ENCODE measurements at regions not wholly inside any gene's neighbourhood (a gene's known extent, or its start where the extent isn't known, plus 50 kb on each side); places are given as distances from the start of the nearest gene placed in this dataset.

GRCh38 chr7:46791188-46791587, 790.7 kb downstream of the TNS3 start:
- TF ChIP-seq CTCF (IDR thresholded peaks at IDR 0.05; ENCODE audit: insufficient read depth, low read depth, low read length) (no peak), EZH2 (IDR thresholded peaks at IDR 0.05; ENCODE audit: insufficient read depth, low read length) (no peak)
- no peak overlapping the region for H3K9ac ChIP-seq (ENCODE audit: low read length)
- H3K4me2 ChIP-seq (ENCODE audit: low read length): no peak overlapping the region
- H3K36me3 Mint-ChIP-seq (ENCODE audit: low read depth, unreplicated experiment): no peaks in the 10 kb centered on the region
- no peak overlapping the region for H3K4me3 ChIP-seq (ENCODE audit: insufficient read depth, low read depth, low read length)
- H3K79me2 ChIP-seq (ENCODE audit: insufficient read depth, low read length): no peaks in the 10 kb centered on the region
- H3K27me3 Mint-ChIP-seq (ENCODE audit: low read depth, unreplicated experiment): no peaks in the 10 kb centered on the region
- H3K9me3 ChIP-seq (ENCODE audit: insufficient read depth, low read depth, low read length): no peaks in the 10 kb centered on the region
- no peak overlapping the region for H3K4me3 Mint-ChIP-seq (ENCODE audit: unreplicated experiment)
- no peak overlapping the region for H3K27ac ChIP-seq (ENCODE audit: low read depth, low read length)
- H3K27ac Mint-ChIP-seq (ENCODE audit: unreplicated experiment): no peak overlapping the region
- H3K4me1 ChIP-seq (ENCODE audit: insufficient read depth, low read length): no peaks in the 10 kb centered on the region
- H3K36me3 ChIP-seq (ENCODE audit: insufficient read depth, low read length): no peaks in the 10 kb centered on the region
- H3K4me1 Mint-ChIP-seq (ENCODE audit: low read depth, unreplicated experiment): peaks cover under 1% of the 10 kb centered on the region
- no peaks in the 10 kb centered on the region for H4K20me1 ChIP-seq (ENCODE audit: insufficient read depth, low read length)
- DNase-seq (ENCODE audit: low read depth) (no peak), FAIRE-seq (no peak)
- H2AFZ ChIP-seq (ENCODE audit: low read depth, low read length): no peak overlapping the region
- no peaks in the 10 kb centered on the region for H3K27me3 ChIP-seq (ENCODE audit: insufficient read depth, low read length)
- H3K9me3 Mint-ChIP-seq (ENCODE audit: unreplicated experiment): no peaks in the 10 kb centered on the region

- H3K27me3 ChIP-seq (ENCODE audit: insufficient read depth, low read length): no peaks in the 10 kb centered on the region
- no peaks in the 10 kb centered on the region for H4K20me1 ChIP-seq (ENCODE audit: insufficient read depth, low read length)
- H3K27ac ChIP-seq (ENCODE audit: low read depth, low read length): no peak overlapping the region
- TF ChIP-seq EZH2 (IDR thresholded peaks at IDR 0.05; ENCODE audit: insufficient read depth, low read length) (no peak), CTCF (IDR thresholded peaks at IDR 0.05; ENCODE audit: insufficient read depth, low read depth, low read length) (no peak)
- peaks cover 10% of the 10 kb centered on the region for H3K4me1 Mint-ChIP-seq (ENCODE audit: low read depth, unreplicated experiment)
- no peak overlapping the region for H2AFZ ChIP-seq (ENCODE audit: low read depth, low read length)
- no peak for DNase-seq (ENCODE audit: low read depth)
- no peak overlapping the region for H3K27ac Mint-ChIP-seq (ENCODE audit: unreplicated experiment)
- no peaks in the 10 kb centered on the region for H3K36me3 Mint-ChIP-seq (ENCODE audit: low read depth, unreplicated experiment)
- H3K79me2 ChIP-seq (ENCODE audit: insufficient read depth, low read length): no peaks in the 10 kb centered on the region
- H3K27me3 Mint-ChIP-seq (ENCODE audit: low read depth, unreplicated experiment): no peaks in the 10 kb centered on the region
- H3K9ac ChIP-seq (ENCODE audit: low read length): no peak overlapping the region
- no peak overlapping the region for H3K4me2 ChIP-seq (ENCODE audit: low read length)
- no peak for FAIRE-seq
- H3K4me1 ChIP-seq (ENCODE audit: insufficient read depth, low read length): no peaks in the 10 kb centered on the region
- no peaks in the 10 kb centered on the region for H3K9me3 Mint-ChIP-seq (ENCODE audit: unreplicated experiment)
- no peak overlapping the region for H3K4me3 Mint-ChIP-seq (ENCODE audit: unreplicated experiment)
- H3K36me3 ChIP-seq (ENCODE audit: insufficient read depth, low read length): no peaks in the 10 kb centered on the region
- H3K9me3 ChIP-seq (ENCODE audit: insufficient read depth, low read depth, low read length): no peaks in the 10 kb centered on the region
- H3K4me3 ChIP-seq (ENCODE audit: insufficient read depth, low read depth, low read length): no peak overlapping the region
Observed at GRCh38 chr7:46786995-46787394, 794.9 kb downstream of the TNS3 start.

- no peaks in the 10 kb centered on the region for H3K36me3 Mint-ChIP-seq (ENCODE audit: low read depth, unreplicated experiment)
- DNase-seq (ENCODE audit: low read depth): peak; percentile 80
Observed at GRCh38 chr7:46786221-46786954, 795.5 kb downstream of the TNS3 start.

More at GRCh38 chr7:46786221-46786954, 795.5 kb downstream of the TNS3 start:
- no peaks in the 10 kb centered on the region for H3K27me3 Mint-ChIP-seq (ENCODE audit: low read depth, unreplicated experiment)
- no peaks in the 10 kb centered on the region for H3K79me2 ChIP-seq (ENCODE audit: insufficient read depth, low read length)
- H3K9me3 ChIP-seq (ENCODE audit: insufficient read depth, low read depth, low read length): no peaks in the 10 kb centered on the region
- no peaks in the 10 kb centered on the region for H3K36me3 ChIP-seq (ENCODE audit: insufficient read depth, low read length)
- no peaks in the 10 kb centered on the region for H3K27me3 ChIP-seq (ENCODE audit: insufficient read depth, low read length)
- peak; percentile 37 for FAIRE-seq
- H4K20me1 ChIP-seq (ENCODE audit: insufficient read depth, low read length): no peaks in the 10 kb centered on the region
- no peaks in the 10 kb centered on the region for H3K9me3 Mint-ChIP-seq (ENCODE audit: unreplicated experiment)
- H3K4me3 Mint-ChIP-seq (ENCODE audit: unreplicated experiment): no peak overlapping the region
- no peak for TF ChIP-seq CTCF (IDR thresholded peaks at IDR 0.05; ENCODE audit: insufficient read depth, low read depth, low read length)
- TF ChIP-seq EZH2 (IDR thresholded peaks at IDR 0.05; ENCODE audit: insufficient read depth, low read length): no peak
- H3K27ac Mint-ChIP-seq (ENCODE audit: unreplicated experiment): no peak overlapping the region
- H3K9ac ChIP-seq (ENCODE audit: low read length): no peak overlapping the region
- peaks cover 10% of the 10 kb centered on the region for H3K4me1 Mint-ChIP-seq (ENCODE audit: low read depth, unreplicated experiment)
- H3K4me2 ChIP-seq (ENCODE audit: low read length): peak overlapping the region; percentile 2
- no peak overlapping the region for H2AFZ ChIP-seq (ENCODE audit: low read depth, low read length)
- H3K27ac ChIP-seq (ENCODE audit: low read depth, low read length): no peak overlapping the region
- no peaks in the 10 kb centered on the region for H3K4me1 ChIP-seq (ENCODE audit: insufficient read depth, low read length)
- H3K4me3 ChIP-seq (ENCODE audit: insufficient read depth, low read depth, low read length): no peak overlapping the region
